HUES6 (cell line): ENCODE measurements at regions not wholly inside any gene's neighbourhood (a gene's known extent, or its start where the extent isn't known, plus 50 kb on each side); places are given as distances from the start of the nearest gene placed in this dataset.
A peak's percentile ranks its signal among the peaks of the same experiment; 100 is the strongest.

Experiments used
- H3K27ac ChIP-seq: 2 replicates; pipeline ENCODE4 v1.7.0; 2013; ENCODE audit warnings: low read depth, mild to moderate bottlenecking, low read length, inconsistent platforms
- H3K27me3 ChIP-seq: 2 replicates; pipeline ENCODE4 v1.6.1; 2013; ENCODE audit warnings: low read length; ENCODE audit not compliant: control insufficient read depth, insufficient read depth
- H3K36me3 ChIP-seq: 2 replicates; pipeline ENCODE4 v1.6.1; 2013; ENCODE audit warnings: low read length; ENCODE audit not compliant: control insufficient read depth, insufficient read depth
- H3K4me1 ChIP-seq: 2 replicates; pipeline ENCODE4 v1.6.1; 2013; ENCODE audit warnings: low read length; ENCODE audit not compliant: control insufficient read depth, insufficient read depth
- H3K4me3 ChIP-seq: 2 replicates; pipeline ENCODE4 v1.5.1; 2013; ENCODE audit warnings: low read depth, low read length
- H3K9ac ChIP-seq: one replicate; pipeline ENCODE4 v1.6.1; 2013; ENCODE audit warnings: mild to moderate bottlenecking, low read length
- H3K9me3 ChIP-seq: 2 replicates; pipeline ENCODE4 v1.6.1; 2013; ENCODE audit warnings: low read depth, low read length; ENCODE audit not compliant: control insufficient read depth, insufficient read depth

- no peaks in the 10 kb centered on the region for H3K9me3 ChIP-seq
- H3K4me3 ChIP-seq, result no peak overlapping the region
- H3K27ac ChIP-seq, result no peak overlapping the region
- no peak overlapping the region for H3K9ac ChIP-seq
- H3K27me3 ChIP-seq, result no peaks in the 10 kb centered on the region
- H3K4me1 ChIP-seq, result no peaks in the 10 kb centered on the region
- H3K36me3 ChIP-seq, result no peaks in the 10 kb centered on the region
Observed at GRCh38 chr2:121993682-121994081, 238.2 kb downstream of the TSN start.

GRCh38 chr2:121994238-121995206, 239.1 kb downstream of the TSN start:
- no peaks in the 10 kb centered on the region for H3K27me3 ChIP-seq
- no peaks in the 10 kb centered on the region; the same call in 1 of the 2 replicates for H3K4me1 ChIP-seq
- H3K9ac ChIP-seq, result no peak overlapping the region
- H3K27ac ChIP-seq, result no peak overlapping the region
- no peaks in the 10 kb centered on the region for H3K9me3 ChIP-seq
- H3K4me3 ChIP-seq, result no peak overlapping the region
- no peaks in the 10 kb centered on the region for H3K36me3 ChIP-seq

- Histone ChIP-seq H3K27ac (no peak overlapping the region), H3K4me3 (no peak overlapping the region), H3K36me3 (no peaks in the 10 kb centered on the region), H3K9ac (no peak overlapping the region), H3K27me3 (no peaks in the 10 kb centered on the region), H3K4me1 (no peaks in the 10 kb centered on the region; the same call in 1 of the 2 replicates), H3K9me3 (no peaks in the 10 kb centered on the region)
Observed at GRCh38 chr2:121998751-121999150, 243.3 kb downstream of the TSN start.

DNA sequence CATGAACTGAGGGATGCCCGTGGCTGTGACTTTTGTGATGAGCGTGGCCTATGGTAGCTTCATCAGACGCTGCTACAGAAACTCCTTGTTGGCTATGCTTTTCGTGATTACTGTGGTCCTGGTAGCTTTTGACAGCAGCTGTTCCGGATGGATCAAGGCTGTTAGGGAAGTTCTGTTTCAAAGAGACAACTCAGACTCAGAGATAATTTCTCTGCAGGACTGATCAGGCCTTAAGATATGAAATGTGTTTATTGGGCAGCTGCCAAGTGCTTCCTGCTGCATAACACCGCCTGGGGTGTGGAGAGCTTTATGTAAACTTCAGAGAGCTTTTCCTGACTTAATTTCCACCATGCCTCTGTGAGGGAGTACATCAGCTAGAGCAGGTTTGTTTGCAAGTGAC, 243.8 kb downstream of the TSN start:
- no peaks in the 10 kb centered on the region; the same call in 1 of the 2 replicates for H3K4me1 ChIP-seq
- no peak overlapping the region for H3K27ac ChIP-seq
- no peak overlapping the region for H3K9ac ChIP-seq
- H3K27me3 ChIP-seq, result no peaks in the 10 kb centered on the region
- no peak overlapping the region for H3K4me3 ChIP-seq
- H3K9me3 ChIP-seq, result no peaks in the 10 kb centered on the region
- H3K36me3 ChIP-seq, result no peaks in the 10 kb centered on the region

DNA sequence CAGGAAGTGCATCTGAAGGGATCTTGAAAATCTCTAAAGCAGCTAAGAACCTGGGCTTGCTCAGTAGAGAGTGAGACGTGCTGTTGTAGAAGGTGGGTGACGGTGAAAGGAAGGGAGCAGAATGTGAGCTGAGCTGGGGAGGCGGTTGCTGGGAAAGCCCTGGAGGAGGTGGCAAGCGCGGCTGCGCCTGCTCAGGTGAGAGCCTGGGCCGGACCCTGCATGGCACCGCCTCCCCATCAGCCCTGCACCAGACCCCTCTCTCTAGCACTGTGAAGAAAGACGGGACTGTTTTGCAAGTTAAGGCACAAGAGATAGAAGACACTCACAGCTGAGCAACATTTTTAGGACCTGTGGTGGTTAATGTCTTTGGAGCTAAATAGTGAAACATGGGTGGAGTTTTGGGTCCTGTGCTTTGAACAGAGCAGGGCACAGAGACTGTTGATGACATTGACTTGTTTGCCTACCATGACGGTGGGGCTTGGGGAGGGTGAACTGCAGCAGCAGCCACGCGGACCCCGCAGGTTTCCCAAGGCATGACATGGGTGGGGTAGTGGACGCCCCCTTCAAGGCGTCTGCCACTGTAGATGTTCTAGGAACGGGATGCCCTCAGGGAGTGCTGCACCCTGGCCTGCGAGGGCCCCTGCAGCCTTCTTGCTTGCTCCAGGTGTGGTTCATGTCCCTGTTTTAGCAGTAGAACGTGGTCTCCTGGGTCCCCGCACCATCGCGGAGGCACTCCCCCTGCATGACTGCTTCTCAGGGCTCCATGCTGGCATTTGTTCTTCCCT, 245.3 kb downstream of the TSN start:
- Histone ChIP-seq H3K27me3 (no peaks in the 10 kb centered on the region), H3K36me3 (no peaks in the 10 kb centered on the region), H3K9ac (no peak overlapping the region), H3K9me3 (no peaks in the 10 kb centered on the region), H3K27ac (no peak overlapping the region), H3K4me1 (no peaks in the 10 kb centered on the region; the same call in 1 of the 2 replicates), H3K4me3 (no peak overlapping the region)

GRCh38 chr2:122001441-122001874, 246.0 kb downstream of the TSN start:
- H3K4me1 ChIP-seq, result no peaks in the 10 kb centered on the region; the same call in 1 of the 2 replicates
- H3K4me3 ChIP-seq, result no peak overlapping the region
- H3K9ac ChIP-seq, result no peak overlapping the region
- no peaks in the 10 kb centered on the region for H3K27me3 ChIP-seq
- no peak overlapping the region for H3K27ac ChIP-seq
- H3K9me3 ChIP-seq, result no peaks in the 10 kb centered on the region
- H3K36me3 ChIP-seq, result no peaks in the 10 kb centered on the region

DNA sequence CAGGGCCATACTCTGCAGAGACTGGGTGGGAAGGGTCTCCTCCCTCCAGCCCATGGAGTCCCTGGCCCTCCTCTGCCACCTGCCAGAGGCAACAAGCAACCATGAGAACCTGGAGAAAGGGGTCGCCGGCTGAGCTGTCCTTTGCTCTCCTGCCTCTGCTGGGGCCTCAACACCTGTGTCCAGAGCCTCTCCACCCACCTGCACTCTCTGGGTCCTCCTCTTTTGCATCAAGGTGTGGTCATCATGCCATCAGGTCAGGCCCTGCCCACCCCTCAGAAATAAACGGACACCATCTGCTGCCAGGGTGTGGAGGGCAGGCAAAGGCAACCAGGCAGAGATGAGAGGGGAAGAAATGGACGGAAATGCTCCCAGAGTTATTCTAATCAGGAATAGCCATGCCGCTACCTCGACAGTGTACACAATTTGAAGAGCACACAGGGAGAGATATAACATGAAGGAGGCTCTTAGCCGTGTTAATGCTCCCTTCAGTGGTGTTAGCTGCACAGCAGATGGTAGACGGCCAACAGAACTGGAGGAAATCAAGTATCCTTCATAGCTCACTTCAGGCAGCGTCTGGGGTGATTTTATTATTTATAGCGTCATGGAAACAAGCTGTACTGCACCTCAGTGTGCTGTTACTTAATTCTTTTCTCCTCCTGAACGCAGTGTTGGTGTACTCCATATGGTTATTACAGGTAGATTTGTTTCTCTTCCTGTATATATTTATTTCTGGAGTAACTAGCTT, 247.9 kb downstream of the TSN start:
- H3K27me3 ChIP-seq, result no peaks in the 10 kb centered on the region
- peaks cover 11% of the 10 kb centered on the region; the same call in 1 of the 2 replicates for H3K4me1 ChIP-seq
- H3K9ac ChIP-seq, result no peak overlapping the region
- H3K4me3 ChIP-seq, result no peak overlapping the region
- no peaks in the 10 kb centered on the region for H3K36me3 ChIP-seq
- no peaks in the 10 kb centered on the region for H3K9me3 ChIP-seq
- no peak overlapping the region for H3K27ac ChIP-seq

- Histone ChIP-seq H3K27ac (no peak overlapping the region), H3K27me3 (no peaks in the 10 kb centered on the region), H3K36me3 (no peaks in the 10 kb centered on the region), H3K9me3 (no peaks in the 10 kb centered on the region), H3K4me3 (no peak overlapping the region), H3K9ac (no peak overlapping the region), H3K4me1 (peaks cover 24% of the 10 kb centered on the region; the same call in 1 of the 2 replicates)
Observed at GRCh38 chr2:122007126-122007525, 251.7 kb downstream of the TSN start.

GRCh38 chr2:122007577-122007976, 252.1 kb downstream of the TSN start:
- Histone ChIP-seq H3K9me3 (no peaks in the 10 kb centered on the region), H3K36me3 (no peaks in the 10 kb centered on the region), H3K4me1 (peaks cover 24% of the 10 kb centered on the region; the same call in 1 of the 2 replicates), H3K27me3 (no peaks in the 10 kb centered on the region), H3K27ac (no peak overlapping the region), H3K9ac (peak overlapping the region; percentile 8), H3K4me3 (no peak overlapping the region)

DNA sequence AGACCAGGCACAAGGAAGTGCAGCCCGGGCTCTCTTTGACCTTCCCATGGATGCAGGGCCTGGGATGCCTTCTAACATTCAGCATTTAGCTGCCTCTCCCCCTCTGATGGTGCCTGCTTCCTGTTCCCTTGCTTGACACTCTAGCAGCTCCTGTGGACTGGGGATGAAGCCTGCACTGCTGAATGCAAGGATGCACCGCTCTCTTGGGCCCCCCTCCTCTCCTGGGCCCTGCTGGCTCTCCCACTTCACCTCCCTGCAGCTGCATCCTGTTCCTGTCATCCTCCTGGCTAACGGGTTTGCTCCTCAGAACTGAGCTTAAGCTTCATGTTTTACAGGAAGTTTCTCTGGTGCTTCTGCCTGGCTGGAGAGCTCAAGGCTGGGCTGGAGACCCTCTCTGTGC, 254.1 kb downstream of the TSN start:
- no peaks in the 10 kb centered on the region for H3K27me3 ChIP-seq
- H3K4me1 ChIP-seq, result peaks cover 24% of the 10 kb centered on the region; the same call in 1 of the 2 replicates

More for the DNA sequence above, 254.1 kb downstream of the TSN start:
- Histone ChIP-seq H3K36me3 (no peaks in the 10 kb centered on the region), H3K9me3 (no peaks in the 10 kb centered on the region), H3K27ac (no peak overlapping the region), H3K9ac (no peak overlapping the region), H3K4me3 (no peak overlapping the region)
